ENCODE measurements at regions not wholly inside any gene's neighbourhood (a gene's known extent, or its start where the extent isn't known, plus 50 kb on each side); places are given as distances from the start of the nearest gene placed in this dataset.

GRCh38 chrX:55357236-55357635 is 92.5 kb upstream of the PAGE3 start:
- no peak for TF ChIP-seq RAD21 (IDR thresholded peaks at IDR 0.05; ENCODE audit: low read depth)
- no peak for TF ChIP-seq CTCF (IDR thresholded peaks at IDR 0.05 in 2 of 3, conservative IDR thresholded peaks at IDR 0.05 in 1 of 3; ENCODE audit: borderline replicate concordance in 1 of 3, insufficient read depth in 1 of 3, low read depth in 2 of 3, low read length in 2 of 3)
- no peak for TF ChIP-seq EGR1 (IDR thresholded peaks at IDR 0.05; ENCODE audit: low read depth)
- no peak for TF ChIP-seq POLR2A (IDR thresholded peaks at IDR 0.05; ENCODE audit: borderline replicate concordance, extremely low read depth, insufficient read depth, insufficient read length)
- TF ChIP-seq SIN3A (IDR thresholded peaks at IDR 0.05; ENCODE audit: low read depth), result no peak
- TF ChIP-seq EZH2phosphoT487 (IDR thresholded peaks at IDR 0.05; ENCODE audit: borderline replicate concordance), result no peak
- no peak for TF ChIP-seq POLR2AphosphoS5 (IDR thresholded peaks at IDR 0.05; ENCODE audit: low read depth, low read length)
- no peak for TF ChIP-seq YY1 (IDR thresholded peaks at IDR 0.05; ENCODE audit: extremely low read depth, insufficient replicate concordance, low read depth, low read length)
- no peak for TF ChIP-seq TCF7L2 (IDR thresholded peaks at IDR 0.05; ENCODE audit: borderline replicate concordance, extremely low read depth, insufficient read depth, insufficient read length)
- TF ChIP-seq CEBPB (IDR thresholded peaks at IDR 0.05; ENCODE audit: low read depth), result no peak
- no peak for TF ChIP-seq ZNF274 (IDR thresholded peaks at IDR 0.05; ENCODE audit: low read depth, low read length)

All from HCT116 (cell line).